H7 (cell line): ENCODE measurements at regions not wholly inside any gene's neighbourhood (a gene's known extent, or its start where the extent isn't known, plus 50 kb on each side); places are given as distances from the start of the nearest gene placed in this dataset.

Source experiments
- DNase-seq: peaks from one replicate; pipeline ENCODE4 v3.0.0; 2012
- H3K27me3 ChIP-seq: 2 replicates; pipeline ENCODE4 v1.6.0; 2011; ENCODE audit warnings: mild to moderate bottlenecking, low read length; ENCODE audit not compliant: control insufficient read depth, insufficient read depth
- H3K36me3 ChIP-seq: replicated peaks from 2 replicates; pipeline ENCODE4 v1.5.1; 2011; ENCODE audit warnings: low read length; ENCODE audit not compliant: control insufficient read depth, insufficient read depth
- H3K4me3 ChIP-seq: 2 replicates; pipeline ENCODE4 v1.5.1; 2011; ENCODE audit warnings: low read depth, mild to moderate bottlenecking, control low read depth, low read length, moderate library complexity; ENCODE audit not compliant: insufficient read depth

- no peaks in the 10 kb centered on the region for H3K27me3 ChIP-seq
- no peak overlapping the region for H3K4me3 ChIP-seq
- no peak for DNase-seq
- no peaks in the 10 kb centered on the region for H3K36me3 ChIP-seq
Measured at GRCh38 chr4:170305627-170306026, 215.9 kb upstream of the AADAT start.

GRCh38 chr4:170281027-170281426 is 191.3 kb upstream of the AADAT start:
- H3K4me3 ChIP-seq, result no peak overlapping the region
- no peak for DNase-seq
- H3K36me3 ChIP-seq, result no peaks in the 10 kb centered on the region; the same call in 1 of the 2 replicates
- no peaks in the 10 kb centered on the region for H3K27me3 ChIP-seq

DNA sequence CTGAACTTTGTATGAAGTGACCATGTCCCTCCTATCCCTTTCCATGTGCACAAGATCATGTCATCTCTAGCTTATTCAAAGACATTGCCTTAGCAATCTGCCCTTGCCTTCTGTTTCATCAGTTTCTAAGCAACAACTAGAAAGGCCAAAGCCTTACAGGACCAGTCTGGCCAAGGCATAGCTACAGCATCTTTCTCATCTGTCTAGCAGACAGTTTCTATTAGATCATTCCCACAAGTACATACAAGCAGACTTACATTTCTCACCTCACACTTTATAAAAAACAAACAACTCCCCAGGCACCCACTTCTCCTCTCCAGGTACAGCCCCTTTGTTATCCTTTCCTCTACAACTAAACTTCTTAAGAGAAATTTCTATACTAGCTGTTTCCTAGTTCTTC is 188.7 kb upstream of the AADAT start:
- Histone ChIP-seq H3K36me3 (no peaks in the 10 kb centered on the region; the same call in 1 of the 2 replicates), H3K4me3 (no peak overlapping the region), H3K27me3 (no peaks in the 10 kb centered on the region)
- DNase-seq, result no peak

DNA sequence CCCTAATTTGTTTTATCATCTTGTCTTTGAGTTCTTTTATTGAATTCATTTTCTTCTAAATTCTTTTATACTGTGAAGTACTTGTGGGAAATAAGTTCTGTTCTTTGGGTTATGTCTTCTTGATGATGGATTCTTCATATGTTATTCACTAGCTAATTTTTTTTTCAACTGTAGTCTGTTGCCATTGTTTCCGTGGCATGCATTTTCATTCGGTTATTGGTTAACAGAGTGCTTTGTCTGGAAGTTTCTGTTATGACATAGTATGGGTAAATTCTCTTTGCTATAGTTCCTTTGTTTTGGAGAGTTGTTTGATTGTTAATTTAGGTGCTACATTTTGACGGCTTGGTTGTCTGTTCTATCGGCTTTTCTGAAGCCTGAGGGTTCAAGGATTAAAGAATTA is 184.9 kb upstream of the AADAT start:
- DNase-seq, result no peak
- no peaks in the 10 kb centered on the region; the same call in 1 of the 2 replicates for H3K36me3 ChIP-seq
- no peaks in the 10 kb centered on the region for H3K27me3 ChIP-seq
- no peak overlapping the region for H3K4me3 ChIP-seq

- H3K4me3 ChIP-seq, result no peak overlapping the region
- DNase-seq, result no peak
- no peaks in the 10 kb centered on the region for H3K27me3 ChIP-seq
- H3K36me3 ChIP-seq, result no peaks in the 10 kb centered on the region
Measured at GRCh38 chr4:170272959-170273358, 183.2 kb upstream of the AADAT start.

DNA sequence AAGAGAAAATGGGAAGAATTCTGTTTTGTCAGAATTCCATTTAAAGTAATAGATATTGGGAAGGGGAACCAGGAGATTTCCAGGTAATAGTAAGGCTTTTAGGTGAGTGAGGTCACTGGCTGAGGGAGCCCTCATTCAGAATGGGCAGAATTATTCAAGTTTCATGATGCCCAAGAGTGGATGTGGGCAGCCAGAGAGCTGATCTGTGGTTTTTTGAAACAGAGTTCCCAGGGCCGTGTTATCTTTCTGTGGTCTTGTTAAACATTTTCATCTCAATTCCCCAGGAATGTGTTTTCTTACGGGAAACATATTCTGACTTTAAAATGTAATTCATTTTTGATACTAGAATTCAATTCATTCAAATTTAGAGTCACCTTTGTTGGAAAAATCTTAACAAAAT is 182.0 kb upstream of the AADAT start:
- no peaks in the 10 kb centered on the region for H3K36me3 ChIP-seq

GRCh38 chr4:170270628-170271027 is 180.9 kb upstream of the AADAT start:
- Histone ChIP-seq H3K27me3 (no peaks in the 10 kb centered on the region), H3K36me3 (no peaks in the 10 kb centered on the region), H3K4me3 (no peak overlapping the region)
- DNase-seq, result no peak

More for the DNA sequence above, 182.0 kb upstream of the AADAT start:
- H3K27me3 ChIP-seq, result no peaks in the 10 kb centered on the region
- no peak overlapping the region for H3K4me3 ChIP-seq
- DNase-seq, result no peak

DNA sequence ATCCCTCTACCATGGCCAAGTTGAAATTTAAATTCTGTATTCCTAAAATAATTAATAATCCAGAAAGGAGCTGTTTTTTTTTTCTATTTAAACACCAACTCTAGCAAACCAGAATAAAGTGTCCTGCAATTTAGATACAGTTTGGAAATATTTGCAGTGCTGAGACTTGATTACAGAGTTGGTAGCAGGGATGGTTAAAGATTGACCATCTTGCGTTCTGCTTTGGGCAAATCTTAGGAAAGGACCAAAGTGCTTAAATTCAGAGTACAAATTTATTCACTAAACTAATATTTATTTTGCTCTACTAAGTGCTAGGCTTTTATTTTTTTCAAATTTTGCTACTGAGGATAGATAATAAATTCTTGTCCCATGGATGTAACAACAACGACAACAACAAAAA is 180.2 kb upstream of the AADAT start:
- Histone ChIP-seq H3K4me3 (no peak overlapping the region), H3K27me3 (no peaks in the 10 kb centered on the region), H3K36me3 (no peaks in the 10 kb centered on the region)
- DNase-seq, result no peak

GRCh38 chr4:170259631-170260153 is 169.9 kb upstream of the AADAT start:
- DNase-seq, result peak; percentile 45
- Histone ChIP-seq H3K36me3 (no peaks in the 10 kb centered on the region), H3K4me3 (no peak overlapping the region), H3K27me3 (no peaks in the 10 kb centered on the region)

- Histone ChIP-seq H3K36me3 (no peaks in the 10 kb centered on the region), H3K27me3 (no peaks in the 10 kb centered on the region), H3K4me3 (no peak overlapping the region)
- DNase-seq, result no peak
Measured at GRCh38 chr4:170256807-170257206, 167.1 kb upstream of the AADAT start.

DNA sequence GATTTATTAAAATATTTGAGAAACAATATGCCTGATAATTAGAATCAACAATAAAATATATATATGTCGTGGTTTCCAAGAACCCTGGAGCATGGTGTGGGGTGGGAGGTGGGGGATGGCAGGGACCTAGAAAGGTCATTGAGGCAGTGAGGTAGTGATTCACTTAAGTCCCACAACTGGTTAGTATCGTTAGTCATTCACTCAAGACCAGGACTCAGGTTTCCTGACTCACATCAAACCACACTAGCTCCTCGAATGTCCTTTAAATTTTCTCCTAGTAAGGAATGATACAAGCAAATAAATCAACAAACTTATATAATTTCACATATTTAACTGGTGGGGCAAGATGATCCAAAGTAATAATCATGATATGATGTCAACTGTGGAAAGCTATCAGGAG is 158.8 kb upstream of the AADAT start:
- no peaks in the 10 kb centered on the region for H3K27me3 ChIP-seq
- no peaks in the 10 kb centered on the region for H3K36me3 ChIP-seq
- H3K4me3 ChIP-seq, result no peak overlapping the region
- DNase-seq, result no peak

DNA sequence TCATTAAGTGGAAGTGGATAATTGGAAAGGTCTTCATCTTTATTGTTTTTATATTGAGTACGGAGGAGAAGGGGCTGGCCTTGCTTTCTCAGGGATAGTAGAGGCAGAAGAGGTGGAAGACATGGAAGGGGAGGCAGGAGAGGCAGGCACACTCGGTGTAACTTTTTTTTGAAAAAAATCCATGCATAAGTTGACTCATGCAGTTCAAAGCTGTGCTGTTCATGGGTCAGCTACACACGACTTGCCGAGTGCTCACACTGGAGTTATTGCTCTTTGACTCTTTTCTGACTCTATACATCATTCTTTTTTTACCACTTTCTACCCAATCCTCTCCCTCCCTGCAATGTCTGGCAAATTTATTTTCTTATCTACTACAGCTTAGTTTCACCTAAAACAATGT is 158.3 kb upstream of the AADAT start:
- H3K36me3 ChIP-seq, result no peaks in the 10 kb centered on the region
- no peaks in the 10 kb centered on the region for H3K27me3 ChIP-seq
- no peak for DNase-seq
- no peak overlapping the region for H3K4me3 ChIP-seq

DNA sequence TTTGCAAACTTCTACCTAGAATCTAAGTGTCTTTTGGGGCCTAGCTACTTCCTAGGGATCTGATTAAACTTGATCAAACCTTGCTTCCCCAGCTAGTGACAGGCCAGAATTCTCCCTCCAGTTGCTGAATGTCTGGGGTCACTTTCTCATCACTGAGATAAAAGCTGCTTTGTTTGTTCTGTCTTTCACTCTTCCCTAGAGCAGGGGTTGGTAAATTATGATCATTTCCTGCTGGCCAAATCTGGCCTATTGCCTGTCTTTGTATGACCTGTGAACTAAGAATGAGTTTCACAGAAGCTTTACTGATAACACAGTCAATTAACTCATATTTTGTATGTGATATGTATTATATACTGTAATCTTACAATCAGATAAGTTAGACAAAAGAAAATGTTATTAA is 157.8 kb upstream of the AADAT start:
- no peak for DNase-seq
- Histone ChIP-seq H3K27me3 (no peaks in the 10 kb centered on the region), H3K4me3 (no peak overlapping the region), H3K36me3 (no peaks in the 10 kb centered on the region)

- DNase-seq, result no peak
Measured at GRCh38 chr4:170243662-170244288, 154.0 kb upstream of the AADAT start.

DNA sequence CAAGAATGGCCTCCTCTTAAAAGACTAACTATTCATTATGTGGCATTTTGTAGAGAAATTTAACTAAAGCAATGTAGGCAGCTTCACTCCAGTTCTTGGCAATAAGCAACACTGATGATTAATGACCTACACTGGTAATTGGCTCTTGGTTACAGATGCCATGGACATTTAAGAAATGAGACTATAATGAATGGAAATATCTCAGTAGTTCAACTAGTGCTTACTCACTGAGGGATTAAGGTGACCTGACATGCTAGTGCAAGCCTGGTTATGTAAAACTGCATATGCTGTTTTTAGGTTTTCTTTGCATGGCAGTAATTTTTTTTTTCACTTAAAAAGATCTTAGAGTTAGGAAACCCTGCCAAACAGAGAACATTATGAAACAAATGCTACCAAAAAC is 152.7 kb upstream of the AADAT start:
- DNase-seq, result no peak
- no peak overlapping the region for H3K4me3 ChIP-seq
- no peaks in the 10 kb centered on the region for H3K36me3 ChIP-seq
- H3K27me3 ChIP-seq, result no peaks in the 10 kb centered on the region

More at GRCh38 chr4:170243662-170244288, 154.0 kb upstream of the AADAT start:
- H3K36me3 ChIP-seq, result no peaks in the 10 kb centered on the region
- no peak overlapping the region for H3K4me3 ChIP-seq
- H3K27me3 ChIP-seq, result no peaks in the 10 kb centered on the region

DNA sequence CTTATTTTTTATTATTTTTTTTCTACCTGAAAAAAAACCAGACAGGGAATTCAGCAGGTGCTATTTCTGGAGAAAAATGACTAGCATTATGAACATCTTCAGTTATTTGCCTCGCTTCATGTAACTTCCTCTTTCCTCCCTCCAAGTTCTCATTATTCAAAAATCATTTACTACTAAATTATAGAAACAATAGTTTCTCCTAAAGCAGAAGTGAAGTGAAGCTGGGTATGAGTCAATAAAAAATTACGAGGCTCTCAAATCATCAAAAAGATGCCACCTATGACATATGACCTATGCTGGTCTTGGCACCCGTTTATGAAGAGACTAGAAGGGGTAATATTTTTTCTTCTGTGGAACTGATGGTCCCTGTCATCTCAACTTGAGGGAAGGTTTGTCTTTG is 145.0 kb upstream of the AADAT start:
- Histone ChIP-seq H3K4me3 (no peak overlapping the region), H3K36me3 (no peaks in the 10 kb centered on the region)

More for the DNA sequence above, 145.0 kb upstream of the AADAT start:
- no peaks in the 10 kb centered on the region for H3K27me3 ChIP-seq
- no peak for DNase-seq
